ENCODE measurements at regions not wholly inside any gene's neighbourhood (a gene's known extent, or its start where the extent isn't known, plus 50 kb on each side); places are given as distances from the start of the nearest gene placed in this dataset.
"Not testable (repeated sequence)": the region's sequence is repeated elsewhere in the genome, so short reads cannot be mapped to it uniquely, and the experiment has no call there.

DNA sequence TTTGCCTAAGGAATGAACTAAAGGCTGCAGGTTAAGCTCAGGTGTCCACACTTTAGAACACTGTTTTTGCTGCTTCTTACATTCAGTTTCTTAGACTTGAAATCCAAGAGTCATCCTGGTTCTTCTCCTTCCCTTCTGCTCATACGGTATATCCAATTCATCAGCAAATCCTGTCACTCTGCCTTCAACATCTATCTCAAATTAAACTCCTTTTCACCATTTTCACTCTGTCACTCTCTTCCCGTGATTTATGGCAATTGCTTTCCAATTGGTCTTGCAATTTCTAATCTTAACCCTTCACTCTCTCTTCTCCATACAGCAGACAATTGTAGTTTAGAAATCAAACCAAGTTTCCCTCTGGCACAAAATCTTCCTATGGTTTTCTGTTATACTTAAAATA, 182.9 kb downstream of the MRPS30 start:
- no peaks in the 10 kb centered on the region for H3K27me3 Mint-ChIP-seq (ENCODE audit: low read depth, poor library complexity)
- H3K4me3 Mint-ChIP-seq: no peak overlapping the region
- H3K36me3 Mint-ChIP-seq (ENCODE audit: low read depth): no peaks in the 10 kb centered on the region
- no peaks in the 10 kb centered on the region for H3K4me1 Mint-ChIP-seq
- peaks cover 47% of the 10 kb centered on the region for H3K9me3 Mint-ChIP-seq
- no peak overlapping the region for H3K27ac Mint-ChIP-seq
- DNase-seq: no peak
- TF ChIP-seq, protein P1, sequence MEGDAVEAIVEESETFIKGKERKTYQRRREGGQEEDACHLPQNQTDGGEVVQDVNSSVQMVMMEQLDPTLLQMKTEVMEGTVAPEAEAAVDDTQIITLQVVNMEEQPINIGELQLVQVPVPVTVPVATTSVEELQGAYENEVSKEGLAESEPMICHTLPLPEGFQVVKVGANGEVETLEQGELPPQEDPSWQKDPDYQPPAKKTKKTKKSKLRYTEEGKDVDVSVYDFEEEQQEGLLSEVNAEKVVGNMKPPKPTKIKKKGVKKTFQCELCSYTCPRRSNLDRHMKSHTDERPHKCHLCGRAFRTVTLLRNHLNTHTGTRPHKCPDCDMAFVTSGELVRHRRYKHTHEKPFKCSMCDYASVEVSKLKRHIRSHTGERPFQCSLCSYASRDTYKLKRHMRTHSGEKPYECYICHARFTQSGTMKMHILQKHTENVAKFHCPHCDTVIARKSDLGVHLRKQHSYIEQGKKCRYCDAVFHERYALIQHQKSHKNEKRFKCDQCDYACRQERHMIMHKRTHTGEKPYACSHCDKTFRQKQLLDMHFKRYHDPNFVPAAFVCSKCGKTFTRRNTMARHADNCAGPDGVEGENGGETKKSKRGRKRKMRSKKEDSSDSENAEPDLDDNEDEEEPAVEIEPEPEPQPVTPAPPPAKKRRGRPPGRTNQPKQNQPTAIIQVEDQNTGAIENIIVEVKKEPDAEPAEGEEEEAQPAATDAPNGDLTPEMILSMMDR (IDR thresholded peaks at IDR 0.05): no peak

DNA sequence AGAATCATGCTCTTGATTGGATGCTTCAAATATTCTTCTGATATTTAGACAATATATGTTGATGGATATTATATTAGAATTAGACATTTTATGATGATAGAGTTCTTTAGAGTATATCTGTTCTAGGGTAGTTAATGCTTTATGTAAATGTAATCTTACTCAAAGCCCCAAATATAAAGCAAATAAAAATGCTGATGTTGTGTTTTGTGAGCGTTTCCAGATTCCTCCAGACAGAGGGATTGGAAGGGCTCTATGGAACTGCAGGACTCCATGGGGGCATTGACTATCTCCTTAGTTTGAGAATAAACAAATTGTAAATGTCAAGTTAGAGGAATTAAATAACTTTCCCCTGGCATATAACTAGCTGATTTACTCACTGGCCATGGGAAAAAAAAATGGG, 184.5 kb downstream of the MRPS30 start:
- Mint-ChIP-seq H3K9me3 (peaks cover 32% of the 10 kb centered on the region), H3K36me3 (ENCODE audit: low read depth) (no peaks in the 10 kb centered on the region)

DNA sequence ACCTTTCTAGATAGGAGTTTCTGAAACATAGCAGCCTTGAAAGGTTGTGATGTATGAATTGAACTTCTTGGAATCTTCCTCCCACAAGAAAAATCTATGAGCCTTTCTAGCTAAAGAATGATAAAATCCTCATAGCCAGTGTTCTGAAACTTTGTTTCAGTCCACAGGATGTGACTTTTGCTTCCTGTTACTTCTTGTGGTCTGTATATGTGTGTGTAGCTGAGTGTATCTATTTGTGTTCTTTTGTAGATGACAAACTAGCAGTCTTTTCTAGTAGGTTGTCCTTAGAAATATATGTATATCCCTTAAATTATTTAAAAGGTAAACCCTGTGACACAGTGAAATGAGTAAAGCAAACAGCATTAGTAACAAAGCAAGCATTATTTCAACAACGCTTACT, 188.8 kb downstream of the MRPS30 start:
- no peaks in the 10 kb centered on the region for H3K9me3 Mint-ChIP-seq
- no peaks in the 10 kb centered on the region for H3K27me3 Mint-ChIP-seq (ENCODE audit: low read depth, poor library complexity)
- no peak overlapping the region for H3K27ac Mint-ChIP-seq
- no peaks in the 10 kb centered on the region for H3K36me3 Mint-ChIP-seq (ENCODE audit: low read depth)
- no peak overlapping the region for H3K4me3 Mint-ChIP-seq
- no peak for DNase-seq
- TF ChIP-seq, protein P1 (IDR thresholded peaks at IDR 0.05): no peak
- H3K4me1 Mint-ChIP-seq: no peaks in the 10 kb centered on the region

More for the DNA sequence above, 184.5 kb downstream of the MRPS30 start:
- H3K27me3 Mint-ChIP-seq (ENCODE audit: low read depth, poor library complexity): no peaks in the 10 kb centered on the region
- TF ChIP-seq, protein P1 (IDR thresholded peaks at IDR 0.05): no peak
- no peak overlapping the region for H3K4me3 Mint-ChIP-seq
- no peak overlapping the region for H3K27ac Mint-ChIP-seq
- no peaks in the 10 kb centered on the region for H3K4me1 Mint-ChIP-seq
- no peak for DNase-seq

DNA sequence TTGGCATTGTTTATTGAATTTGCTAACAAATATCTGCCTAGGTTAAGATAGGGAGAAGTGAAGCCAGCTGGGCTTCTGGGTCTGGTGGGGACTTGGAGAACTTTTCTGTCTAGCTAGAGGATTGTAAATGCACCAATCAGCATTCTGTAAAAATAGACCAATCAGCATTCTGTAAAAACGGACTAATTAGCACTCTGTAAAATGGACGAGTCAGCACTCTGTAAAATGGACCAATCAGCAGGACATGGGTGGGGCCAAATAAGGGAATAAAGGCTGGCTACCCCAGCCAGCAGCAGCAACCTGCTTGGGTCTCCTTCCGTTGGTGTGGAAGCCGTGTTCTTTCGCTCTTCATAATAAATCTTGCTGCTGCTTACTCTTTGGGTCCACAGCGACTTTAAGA, 198.4 kb downstream of the MRPS30 start:
- H3K9me3 Mint-ChIP-seq; DNase-seq; H3K27ac Mint-ChIP-seq; H3K4me1 Mint-ChIP-seq; H3K27me3 Mint-ChIP-seq (ENCODE audit: low read depth, poor library complexity); H3K4me3 Mint-ChIP-seq; H3K36me3 Mint-ChIP-seq (ENCODE audit: low read depth): not testable (repeated sequence)

DNA sequence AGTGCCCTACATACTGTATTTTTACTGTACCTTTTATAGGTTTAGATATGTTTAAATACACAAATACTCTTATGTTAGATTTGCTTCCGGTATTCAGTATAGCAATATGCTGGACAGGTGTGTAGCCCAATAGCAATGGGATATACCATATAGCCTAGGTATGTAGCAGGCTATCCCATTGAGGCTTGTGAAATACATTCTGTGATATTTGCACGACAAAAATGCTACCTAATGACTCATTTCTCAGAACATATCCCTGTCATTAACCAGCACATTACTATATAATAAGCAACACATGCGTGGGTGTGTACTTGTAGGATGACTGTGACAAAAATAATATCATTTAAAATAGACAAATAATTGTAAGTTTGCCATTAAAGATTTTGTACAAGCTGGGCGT, 208.8 kb downstream of the MRPS30 start:
- no peaks in the 10 kb centered on the region for H3K4me1 Mint-ChIP-seq
- peaks cover 3% of the 10 kb centered on the region for H3K27me3 Mint-ChIP-seq (ENCODE audit: low read depth, poor library complexity)
- H3K27ac Mint-ChIP-seq: no peak overlapping the region
- TF ChIP-seq, protein P1 (IDR thresholded peaks at IDR 0.05): no peak
- peaks cover 3% of the 10 kb centered on the region for H3K9me3 Mint-ChIP-seq
- H3K36me3 Mint-ChIP-seq (ENCODE audit: low read depth): no peaks in the 10 kb centered on the region
- H3K4me3 Mint-ChIP-seq: no peak overlapping the region
- DNase-seq: no peak

DNA sequence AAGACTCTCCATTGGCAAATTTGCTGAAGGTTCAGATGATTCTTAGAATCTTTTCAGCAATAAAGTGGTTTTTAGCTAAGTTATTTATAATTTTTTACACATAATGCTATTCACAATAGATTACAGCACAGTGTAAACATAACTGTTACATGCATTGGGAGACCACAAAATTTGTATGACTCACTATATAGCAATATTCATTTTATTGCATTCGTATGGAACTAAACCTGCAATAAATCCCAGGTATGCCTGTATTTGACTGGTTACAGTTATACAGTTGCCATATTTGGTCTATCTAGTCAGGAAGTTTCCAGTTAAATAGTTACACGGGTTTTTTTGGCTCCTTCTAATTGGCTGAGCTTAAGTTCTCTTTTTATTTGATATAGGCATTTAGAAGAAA, 220.8 kb downstream of the MRPS30 start:
- no peak for DNase-seq
- H3K4me1 Mint-ChIP-seq: no peaks in the 10 kb centered on the region
- H3K4me3 Mint-ChIP-seq: no peak overlapping the region
- no peaks in the 10 kb centered on the region for H3K9me3 Mint-ChIP-seq
- TF ChIP-seq, protein P1 (IDR thresholded peaks at IDR 0.05): no peak
- no peaks in the 10 kb centered on the region for H3K36me3 Mint-ChIP-seq (ENCODE audit: low read depth)
- no peak overlapping the region for H3K27ac Mint-ChIP-seq
- no peaks in the 10 kb centered on the region for H3K27me3 Mint-ChIP-seq (ENCODE audit: low read depth, poor library complexity)
